ENCODE measurements at regions not wholly inside any gene's neighbourhood (a gene's known extent, or its start where the extent isn't known, plus 50 kb on each side); places are given as distances from the start of the nearest gene placed in this dataset.
"Not testable (repeated sequence)": the region's sequence is repeated elsewhere in the genome, so short reads cannot be mapped to it uniquely, and the experiment has no call there.

DNA sequence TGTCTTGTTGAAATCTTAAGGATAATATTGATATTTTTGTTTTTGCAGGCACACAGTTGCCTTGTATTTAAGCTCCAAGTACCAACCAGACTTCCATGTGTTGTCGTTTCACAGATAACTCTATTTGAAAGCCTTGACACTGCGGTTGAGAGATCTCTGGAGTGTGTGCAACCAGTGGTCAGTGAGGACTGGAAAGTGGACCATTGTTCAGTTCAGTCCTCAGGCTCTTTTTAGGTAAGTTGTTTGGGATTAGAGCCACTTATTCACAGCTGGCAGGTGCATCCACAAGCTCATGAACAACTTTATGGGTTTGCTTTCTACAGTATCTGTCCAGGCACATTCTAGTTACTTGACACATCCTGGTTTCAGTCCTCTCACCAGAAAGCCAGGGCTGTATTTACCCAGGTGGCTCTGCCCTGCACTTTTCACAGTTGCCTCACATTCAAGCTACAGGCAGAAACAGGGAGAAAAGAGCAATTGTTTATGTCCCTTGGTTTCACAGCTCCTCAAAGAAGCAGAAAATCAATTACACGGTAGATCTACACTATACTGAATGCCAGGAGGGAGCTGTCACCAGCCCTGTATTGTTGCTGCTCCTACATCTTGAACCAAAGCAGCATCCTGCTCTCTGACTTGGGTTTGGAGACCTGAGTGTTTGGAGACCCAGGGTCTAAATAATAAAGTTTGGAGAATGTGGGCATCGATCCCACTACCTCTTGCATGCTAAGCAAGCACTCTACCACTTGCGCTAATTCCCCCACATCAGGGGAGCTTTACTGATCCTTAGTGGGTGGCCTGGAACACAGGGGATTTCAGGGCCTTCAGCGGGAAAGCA lies 543.3 kb downstream of the PRIM2 start:
- DNase-seq, result not testable (repeated sequence)

- DNase-seq, result not testable (repeated sequence)
Observed at GRCh38 chr6:57870083-57870482, 552.7 kb downstream of the PRIM2 start.

DNA sequence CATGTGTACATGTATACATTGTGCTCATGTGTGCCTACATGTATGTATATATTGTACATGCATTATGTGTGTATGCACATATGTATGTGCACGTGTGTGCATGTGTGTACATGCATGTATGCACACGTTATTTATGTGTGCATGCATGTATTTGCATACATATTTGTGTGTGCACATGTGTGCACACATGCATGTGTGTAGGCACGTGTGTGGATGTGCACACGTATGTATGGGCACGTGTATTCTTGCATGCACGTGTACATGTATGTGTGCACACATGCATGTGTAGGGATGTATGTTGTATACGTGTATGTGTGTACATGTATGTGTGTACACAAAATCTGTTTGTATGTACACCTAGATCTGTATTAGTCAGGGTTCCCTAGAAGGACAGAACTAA lies 556.0 kb downstream of the PRIM2 start:
- not testable (repeated sequence) for DNase-seq

- DNase-seq, result not testable (repeated sequence)
Observed at GRCh38 chr6:57876659-57877058, 559.2 kb downstream of the PRIM2 start.

DNA sequence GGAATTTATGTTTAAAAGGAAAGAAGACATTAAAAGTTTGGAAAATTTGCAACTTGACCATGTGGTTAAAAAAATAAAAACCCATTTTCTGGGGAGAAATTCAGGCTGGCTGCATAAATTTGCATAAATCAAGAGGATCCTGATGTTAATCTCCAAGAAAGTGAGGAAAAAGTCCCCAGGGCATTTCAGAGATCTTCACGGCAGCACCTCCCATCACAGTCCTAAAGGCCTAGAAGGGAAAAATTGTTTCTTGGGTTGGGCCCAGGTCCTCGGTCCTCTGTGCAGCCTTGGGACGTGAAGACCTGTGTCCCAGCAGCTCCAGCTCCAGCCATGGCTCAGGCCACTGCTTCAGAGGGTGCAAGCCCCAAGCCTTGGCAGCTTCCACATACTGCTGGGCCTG lies 560.3 kb downstream of the PRIM2 start:
- not testable (repeated sequence) for DNase-seq

GRCh38 chr6:57878792-57879191 lies 561.4 kb downstream of the PRIM2 start:
- not testable (repeated sequence) for DNase-seq

- DNase-seq, result not testable (repeated sequence)
Observed at GRCh38 chr6:57898850-57899249, 581.4 kb downstream of the PRIM2 start.

GRCh38 chr6:57900687-57901399 lies 583.4 kb downstream of the PRIM2 start:
- not testable (repeated sequence) for DNase-seq

DNA sequence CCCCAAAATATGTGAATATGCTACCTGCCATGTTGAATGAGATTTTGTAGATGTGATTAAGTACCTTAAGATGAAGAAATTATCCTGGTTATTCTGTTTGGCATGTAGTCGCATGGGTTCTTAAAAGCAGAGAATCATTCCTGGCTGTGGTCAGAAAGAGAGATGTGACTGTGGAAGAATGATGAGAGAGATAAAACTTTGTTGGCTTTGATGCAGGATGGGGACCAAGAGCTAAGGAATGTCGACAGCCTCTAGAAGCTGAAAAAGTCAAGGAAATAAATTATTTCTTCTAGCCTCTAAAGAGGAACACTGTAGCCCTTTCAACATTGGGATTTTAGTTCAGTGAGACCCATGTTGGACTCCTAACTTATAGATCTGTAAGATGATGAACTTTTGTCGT lies 584.0 kb downstream of the PRIM2 start:
- DNase-seq, result not testable (repeated sequence)

- not testable (repeated sequence) for DNase-seq
Observed at GRCh38 chr6:57904356-57904755, 586.9 kb downstream of the PRIM2 start.

DNA sequence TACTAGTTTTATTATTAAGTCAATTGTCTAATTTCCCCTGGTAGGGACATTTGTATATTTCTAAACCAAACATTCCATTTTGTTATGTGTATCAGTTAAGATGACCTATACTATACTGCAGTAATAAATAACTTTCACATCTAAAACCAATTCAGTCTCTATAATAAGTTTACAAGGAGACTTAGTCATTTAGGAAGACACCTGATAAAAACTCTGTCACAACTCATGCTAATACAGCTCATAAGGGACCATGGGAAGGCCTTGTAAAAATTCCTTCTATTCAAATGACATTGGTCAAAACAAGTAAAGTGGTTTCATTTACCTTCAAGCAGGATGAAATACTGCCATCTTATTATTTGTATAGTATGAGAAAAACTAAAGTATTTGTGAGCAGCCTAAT lies 597.9 kb downstream of the PRIM2 start:
- DNase-seq, result not testable (repeated sequence)

DNA sequence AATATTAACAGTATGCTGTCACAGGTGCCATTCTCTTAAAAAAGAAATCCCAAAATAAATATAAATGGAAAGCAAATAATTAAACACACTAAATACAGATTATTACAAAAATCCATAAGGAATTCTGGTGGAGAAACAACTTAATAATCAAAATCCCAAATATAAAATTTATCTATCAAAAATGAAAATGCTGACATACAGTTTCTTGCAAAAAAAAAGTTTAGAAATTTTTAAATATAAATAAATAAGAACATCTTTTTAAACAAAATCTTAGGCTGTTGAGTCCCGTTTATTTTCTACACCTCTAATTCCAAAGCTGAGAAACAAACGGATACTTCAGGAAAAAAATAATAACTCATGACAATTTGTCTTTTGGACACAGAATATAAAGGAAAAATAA lies 625.5 kb downstream of the PRIM2 start:
- not testable (repeated sequence) for DNase-seq

DNA sequence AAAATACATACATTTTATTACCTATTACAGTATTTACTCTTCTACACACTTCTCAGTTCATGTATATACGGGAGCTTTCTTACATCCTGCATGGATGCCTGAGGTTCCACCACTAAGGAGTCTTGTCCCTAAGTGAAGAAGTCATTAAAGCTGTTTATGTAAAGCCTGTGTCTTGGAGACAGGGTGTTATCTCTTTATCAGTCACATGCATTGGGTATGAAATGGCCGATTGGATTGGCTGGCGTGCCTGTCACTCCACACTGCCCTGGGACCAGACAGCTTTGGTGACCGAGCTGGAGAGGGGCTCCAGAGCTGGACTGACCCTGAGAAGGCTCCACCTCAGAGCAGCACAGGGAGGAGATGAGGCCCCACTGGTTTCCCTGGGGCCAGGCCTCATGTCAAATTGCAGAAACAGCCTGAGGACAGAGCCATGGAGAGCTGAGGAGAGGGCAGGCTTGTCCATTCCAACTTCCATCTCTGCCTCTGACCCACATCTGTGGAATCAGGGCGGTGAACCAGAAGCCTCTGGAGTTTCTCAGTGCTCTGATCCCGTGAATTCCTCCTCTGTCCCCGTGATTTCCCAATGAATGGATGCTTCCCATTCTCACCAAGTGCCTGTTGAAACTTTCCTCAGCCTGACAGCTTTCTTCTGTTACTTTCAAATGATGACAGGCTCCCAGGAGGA lies 628.8 kb downstream of the PRIM2 start:
- DNase-seq, result not testable (repeated sequence)

DNA sequence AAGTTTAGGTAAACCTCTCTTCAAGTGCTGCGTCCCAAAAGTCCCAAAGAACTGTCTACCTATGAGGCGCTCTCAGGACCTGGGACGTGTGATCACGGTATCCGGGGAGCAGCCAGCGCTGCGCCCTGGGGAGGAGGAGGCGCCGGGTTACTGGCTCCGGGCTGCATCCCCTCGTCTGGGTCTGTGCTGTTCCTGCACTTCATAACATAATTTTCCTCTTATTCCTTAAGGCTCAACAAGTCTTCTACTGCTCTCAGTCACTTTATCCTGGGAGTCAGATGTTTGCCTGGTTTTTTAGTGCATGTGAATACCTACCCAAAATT lies 629.3 kb downstream of the PRIM2 start:
- DNase-seq, result not testable (repeated sequence)

GRCh38 chr6:57948481-57948880 lies 631.1 kb downstream of the PRIM2 start:
- not testable (repeated sequence) for DNase-seq

GRCh38 chr6:57950430-57950829 lies 633.0 kb downstream of the PRIM2 start:
- DNase-seq, result not testable (repeated sequence)

DNA sequence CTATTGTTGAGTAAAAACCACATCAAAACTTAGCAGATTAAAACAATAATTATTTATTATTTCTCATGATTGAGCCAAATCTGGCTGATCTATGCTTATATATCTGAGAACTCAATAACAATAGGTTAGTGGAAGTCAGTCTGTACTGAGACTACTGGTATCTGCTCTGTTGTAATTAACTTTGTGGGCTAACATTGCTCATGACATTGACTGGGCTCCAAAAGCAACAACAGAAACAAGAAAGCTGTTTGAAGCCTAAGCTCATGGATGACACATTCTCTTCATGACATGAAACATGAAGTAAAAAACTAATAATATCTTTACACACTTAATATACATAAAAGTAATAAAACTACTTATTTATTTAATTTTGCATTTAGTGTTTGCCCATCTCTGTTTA lies 649.3 kb downstream of the PRIM2 start:
- not testable (repeated sequence) for DNase-seq

- not testable (repeated sequence) for DNase-seq
Observed at GRCh38 chr6:57971956-57972355, 654.5 kb downstream of the PRIM2 start.

DNA sequence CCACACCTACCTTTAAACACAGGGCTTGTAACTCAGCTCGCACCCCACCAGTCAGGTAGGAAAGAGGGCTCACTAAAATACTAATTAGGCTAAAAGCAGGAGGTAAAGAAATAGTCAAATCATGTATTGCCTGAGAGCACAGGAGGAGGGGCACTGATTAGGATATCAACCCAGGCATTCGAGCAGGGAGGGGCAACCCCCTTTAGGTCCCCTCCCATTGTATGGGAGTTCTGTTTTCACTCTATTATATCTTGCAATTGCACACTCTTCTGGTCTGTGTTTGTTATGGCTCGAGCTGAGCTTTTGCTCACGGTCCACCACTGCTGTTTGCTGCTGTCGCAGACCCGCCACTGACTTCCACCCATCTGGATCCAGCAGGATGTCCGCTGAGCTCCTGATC lies 657.2 kb downstream of the PRIM2 start:
- DNase-seq, result no peak

DNA sequence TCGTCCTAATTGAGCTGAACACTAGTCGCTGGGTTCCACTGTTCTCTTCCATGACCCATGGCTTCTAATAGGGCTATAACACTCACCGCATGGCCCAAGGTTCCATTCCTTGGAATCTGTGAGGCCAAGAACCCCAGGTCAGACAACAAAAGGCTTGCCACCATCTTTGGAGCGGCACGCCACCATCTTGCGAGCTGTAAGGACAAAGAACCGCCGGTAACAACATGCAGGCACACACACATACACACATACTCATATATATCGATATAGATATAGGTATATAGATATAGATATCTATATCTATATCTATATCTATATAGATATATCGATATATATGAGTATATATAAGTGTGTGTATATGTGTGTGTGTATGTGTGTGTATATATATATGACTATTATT lies 657.7 kb downstream of the PRIM2 start:
- not testable (repeated sequence) for DNase-seq

DNA sequence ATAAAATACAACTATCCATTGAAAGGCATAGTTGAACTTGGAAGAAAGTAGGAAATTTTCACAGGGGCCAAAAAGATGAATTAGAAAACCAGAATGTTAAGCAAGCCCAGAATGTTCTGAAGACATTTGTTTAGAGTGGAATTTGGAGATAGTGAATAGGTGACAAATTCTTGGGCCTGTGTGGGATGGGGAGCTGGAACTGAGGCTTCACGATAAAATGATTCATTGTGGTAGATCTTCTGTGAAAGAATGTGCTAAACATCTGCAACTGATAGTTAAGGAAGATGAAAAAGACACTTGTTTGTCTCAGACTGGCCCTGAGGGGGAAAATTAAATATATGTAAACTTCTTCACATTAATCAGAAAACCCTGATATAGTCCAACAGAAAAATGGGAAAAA lies 658.9 kb downstream of the PRIM2 start:
- DNase-seq, result not testable (repeated sequence)

DNA sequence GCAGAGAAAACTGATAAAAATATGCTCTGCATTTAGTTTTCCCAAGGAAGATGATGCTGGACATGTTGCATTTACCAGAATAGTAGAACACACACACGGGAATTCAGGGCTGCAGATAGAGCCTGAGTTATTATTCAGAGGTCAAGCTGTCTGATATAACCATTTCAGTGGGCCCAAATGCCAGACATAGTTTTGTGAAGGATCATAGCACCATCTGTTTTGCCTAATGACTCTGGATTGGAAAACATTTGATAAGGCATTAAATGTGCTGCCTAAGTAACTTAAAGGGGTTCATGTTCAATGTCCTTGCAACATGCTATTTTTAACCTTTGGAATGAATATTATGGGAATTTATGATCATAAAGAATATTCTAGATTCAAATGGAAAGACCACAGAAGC lies 666.2 kb downstream of the PRIM2 start:
- not testable (repeated sequence) for DNase-seq

DNA sequence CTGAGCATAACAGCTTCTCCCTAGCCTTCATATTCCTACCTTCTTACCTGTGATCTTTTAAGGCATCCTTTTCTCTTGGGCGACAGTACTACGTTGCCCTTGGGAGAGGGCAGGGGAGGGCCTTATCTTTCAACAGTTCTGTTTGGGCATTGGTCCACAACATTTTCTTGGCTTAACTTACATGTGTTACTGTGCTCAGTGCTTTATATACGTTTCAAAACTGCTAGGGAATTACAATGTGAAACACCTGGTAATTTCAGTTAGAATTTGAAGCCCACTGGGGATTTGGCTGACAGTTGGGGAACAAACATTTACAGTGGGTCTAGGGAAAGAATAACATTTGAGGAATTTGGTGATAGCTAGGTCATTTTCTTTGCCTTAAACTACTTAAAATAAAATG lies 667.1 kb downstream of the PRIM2 start:
- DNase-seq, result not testable (repeated sequence)
